Spleen (tissue), 7 donors: ENCODE measurements at regions not wholly inside any gene's neighbourhood (a gene's known extent, or its start where the extent isn't known, plus 50 kb on each side); places are given as distances from the start of the nearest gene placed in this dataset.

Experiments used
- CTCF ChIP-seq, 11 experiments: fragments of 200-600 bp in 7 of 11; fragments of 450-650 bp in 4 of 11; sonication (generic) in 4 of 11; IDR thresholded peaks in 8 of 11; conservative IDR thresholded peaks in 3 of 11; 1 replicate in 7 of 11; 2 replicates in 4 of 11; pipeline versions ENCODE4 v1.4.0 to v1.8.0; 2016 to 2021; ENCODE audit warnings: antibody characterized with exemption in 11 of 11, inconsistent platforms in 4 of 11, mild to moderate bottlenecking in 1 of 11
- POLR2A ChIP-seq, 3 donors: fragments of 450-650 bp; IDR thresholded peaks; one replicate each; pipeline ENCODE4 v1.5.1; 2017; ENCODE audit warnings: antibody characterized with exemption in 3 of 3, mild to moderate bottlenecking in 1 of 3
- POLR2AphosphoS5 ChIP-seq, 3 donors: sonication (generic); formaldehyde crosslinking; IDR thresholded peaks; one replicate each; pipeline ENCODE4 v1.5.1; 2017; ENCODE audit warnings: antibody characterized with exemption in 3 of 3
- donor health status: DM: no; HTN: no; CAD: no; lungs with moderate emphysema.
- donor health status: DM: no; HTN: no; CAD: no.
- donor health status: DM: no; HTN: no; CAD: no.

GRCh38 chr7:28356619-28357018 lies 55.7 kb upstream of the CREB5 start:
- no peak for TF ChIP-seq CTCF (IDR thresholded peaks at IDR 0.05 in 8 of 11, conservative IDR thresholded peaks at IDR 0.05 in 3 of 11)
- TF ChIP-seq POLR2AphosphoS5 (IDR thresholded peaks at IDR 0.05), result no peak
- no peak for TF ChIP-seq POLR2A (IDR thresholded peaks at IDR 0.05)
